Pancreas (tissue), 10 donors: ENCODE measurements at regions not wholly inside any gene's neighbourhood (a gene's known extent, or its start where the extent isn't known, plus 50 kb on each side); places are given as distances from the start of the nearest gene placed in this dataset.

ENCODE experiments used
- ATAC-seq, 4 donors: fragments of 200-7000 bp; cut with Tn5 transposase; one replicate each; pipeline versions ENCODE4 v1.8.0 to v1.9.1; 2020; ENCODE audit warnings: mild to moderate bottlenecking in 4 of 4, moderate library complexity in 4 of 4
- DNase-seq, 6 donors: peaks; one replicate each; pipeline ENCODE4 v3.0.0-alpha.2; 2020
- FAIRE-seq: peaks from 2 replicates; lab custom pipeline; 2012; peaks lifted over from hg19 to GRCh38; lab: Jason Lieb, UNC
- H3K27ac ChIP-seq, 4 donors: fragments of 200-600 bp; sonication (generic); 1 replicate in 3 of 4; 2 replicates in 1 of 4; pipeline versions ENCODE4 v1.5.0 to v1.8.0; 2020
- H3K27me3 ChIP-seq, 4 donors: fragments of 200-600 bp; one replicate each; pipeline ENCODE4 v1.8.0; 2021
- H3K36me3 ChIP-seq, 3 donors: fragments of 200-600 bp; sonication (generic) in 1 of 3; one replicate each; pipeline versions ENCODE4 v1.5.0 to v1.8.0; 2020 to 2021
- H3K4me1 ChIP-seq, 3 donors: fragments of 200-600 bp; one replicate each; pipeline ENCODE4 v1.8.0; 2021
- H3K4me3 ChIP-seq, 4 donors: fragments of 200-600 bp; sonication (generic) in 2 of 4; one replicate each; pipeline versions ENCODE4 v1.5.0 to v1.8.0; 2020 to 2021
- H3K9me3 ChIP-seq, 4 donors: fragments of 200-600 bp; one replicate each; pipeline ENCODE4 v1.8.0; 2021
- WGBS, 2 donors: extraction: QIAGEN DNeasy Blood & Tissue Kit; methylation state at CpG; one replicate each; pipeline ENCODE4 v1.1.7; 2013; 5-methylcytosine and 5-hydroxymethylcytosine counted together
- intact Hi-C, 3 donors: fragments of 100-400 bp; cut with DNase I; formaldehyde crosslinking; loops; one replicate each; pipeline versions ENCODE4 v1.11.1 to v1.14.2; 2022
- TF ChIP-seq, protein P1 (sequence below), 4 donors: fragments of 200-600 bp; sonication (generic) in 3 of 4; IDR thresholded peaks; one replicate each; pipeline versions ENCODE4 v1.5.0 to v1.8.0; 2021; ENCODE audit warnings: antibody characterized with exemption in 4 of 4
- donor health status: healthy with polysubstance abuse.
- donor health status: DM: no; HTN: no; CAD: no; lungs with moderate emphysema.
- donor health status: DM: no; HTN: no; CAD: no.
- donor health status: control.
- donor health status: control.
- donor health status: Bipolar disorder and iron deficiency.
- donor health status: DM: yes; HTN: yes; CAD: no.
- donor health status: DM: no; HTN: no; CAD: no.
- donor health status: DM: no; HTN: no; CAD: no.
- donor health status: DM: yes; HTN: yes; CAD: no.

DNA sequence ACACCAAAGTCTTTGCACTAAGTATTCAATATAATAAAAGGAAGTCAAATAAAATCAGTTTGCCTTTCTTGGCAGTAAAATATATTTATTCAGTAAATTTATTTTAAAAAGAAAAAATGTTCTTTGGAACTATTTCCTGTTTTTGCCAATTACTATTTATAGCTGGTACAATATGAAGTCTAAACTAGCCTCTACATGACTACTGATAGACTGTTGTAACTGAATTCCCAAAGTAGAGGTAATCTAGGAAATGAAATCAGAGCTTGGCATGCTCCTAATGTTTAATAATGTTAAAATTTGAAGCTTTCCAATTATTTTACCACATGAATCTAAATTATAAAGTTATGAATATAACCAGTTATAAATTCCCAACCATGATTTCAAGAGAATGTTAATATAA is 385.5 kb downstream of the SEMA3D start:
- Histone ChIP-seq H3K9me3 (no peaks in the 10 kb centered on the region), H3K36me3 (no peaks in the 10 kb centered on the region), H3K27ac (no peak overlapping the region), H3K4me3 (no peak overlapping the region), H3K27me3 (no peaks in the 10 kb centered on the region), H3K4me1 (no peaks in the 10 kb centered on the region)
- intact Hi-C loops = no loop called here
- DNase-seq = no peak
- ATAC-seq = no peak
- TF ChIP-seq, protein P1, sequence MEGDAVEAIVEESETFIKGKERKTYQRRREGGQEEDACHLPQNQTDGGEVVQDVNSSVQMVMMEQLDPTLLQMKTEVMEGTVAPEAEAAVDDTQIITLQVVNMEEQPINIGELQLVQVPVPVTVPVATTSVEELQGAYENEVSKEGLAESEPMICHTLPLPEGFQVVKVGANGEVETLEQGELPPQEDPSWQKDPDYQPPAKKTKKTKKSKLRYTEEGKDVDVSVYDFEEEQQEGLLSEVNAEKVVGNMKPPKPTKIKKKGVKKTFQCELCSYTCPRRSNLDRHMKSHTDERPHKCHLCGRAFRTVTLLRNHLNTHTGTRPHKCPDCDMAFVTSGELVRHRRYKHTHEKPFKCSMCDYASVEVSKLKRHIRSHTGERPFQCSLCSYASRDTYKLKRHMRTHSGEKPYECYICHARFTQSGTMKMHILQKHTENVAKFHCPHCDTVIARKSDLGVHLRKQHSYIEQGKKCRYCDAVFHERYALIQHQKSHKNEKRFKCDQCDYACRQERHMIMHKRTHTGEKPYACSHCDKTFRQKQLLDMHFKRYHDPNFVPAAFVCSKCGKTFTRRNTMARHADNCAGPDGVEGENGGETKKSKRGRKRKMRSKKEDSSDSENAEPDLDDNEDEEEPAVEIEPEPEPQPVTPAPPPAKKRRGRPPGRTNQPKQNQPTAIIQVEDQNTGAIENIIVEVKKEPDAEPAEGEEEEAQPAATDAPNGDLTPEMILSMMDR (IDR thresholded peaks at IDR 0.05) = no peak
- FAIRE-seq = no peak

GRCh38 chr7:84800846-84801245 is 386.0 kb downstream of the SEMA3D start:
- 93 to 96% methylated on average over 1 of the region's 1 CpG for WGBS, 2 donors
- TF ChIP-seq, protein P1 (IDR thresholded peaks at IDR 0.05) = no peak
- H3K27ac ChIP-seq = no peak overlapping the region
- no peaks in the 10 kb centered on the region for H3K36me3 ChIP-seq
- no peaks in the 10 kb centered on the region for H3K9me3 ChIP-seq
- DNase-seq = no peak
- no peak for ATAC-seq
- no peak overlapping the region for H3K4me3 ChIP-seq
- intact Hi-C loops = no loop called here
- FAIRE-seq = no peak
- H3K27me3 ChIP-seq = no peaks in the 10 kb centered on the region
- no peaks in the 10 kb centered on the region for H3K4me1 ChIP-seq

GRCh38 chr7:84799106-84799505 is 387.8 kb downstream of the SEMA3D start:
- Histone ChIP-seq H3K27me3 (no peaks in the 10 kb centered on the region), H3K4me3 (no peak overlapping the region), H3K27ac (no peak overlapping the region), H3K36me3 (no peaks in the 10 kb centered on the region), H3K9me3 (no peaks in the 10 kb centered on the region), H3K4me1 (no peaks in the 10 kb centered on the region)
- intact Hi-C loops = no loop called here
- WGBS, 2 donors = 34 to 46% methylated on average over 4 of the region's 4 CpGs
- no peak for FAIRE-seq
- TF ChIP-seq, protein P1 (IDR thresholded peaks at IDR 0.05) = no peak
- no peak for ATAC-seq
- DNase-seq = no peak

GRCh38 chr7:84792231-84792893 is 394.5 kb downstream of the SEMA3D start:
- no peak for DNase-seq
- Histone ChIP-seq H3K4me3 (no peak overlapping the region), H3K9me3 (no peaks in the 10 kb centered on the region), H3K27me3 (no peaks in the 10 kb centered on the region), H3K36me3 (no peaks in the 10 kb centered on the region), H3K27ac (no peak overlapping the region), H3K4me1 (no peaks in the 10 kb centered on the region)
- 71 to 77% methylated on average over 8 of the region's 8 CpGs for WGBS, 2 donors
- FAIRE-seq = no peak
- ATAC-seq = no peak
- TF ChIP-seq, protein P1 (IDR thresholded peaks at IDR 0.05) = no peak
- intact Hi-C loops = no loop called here

DNA sequence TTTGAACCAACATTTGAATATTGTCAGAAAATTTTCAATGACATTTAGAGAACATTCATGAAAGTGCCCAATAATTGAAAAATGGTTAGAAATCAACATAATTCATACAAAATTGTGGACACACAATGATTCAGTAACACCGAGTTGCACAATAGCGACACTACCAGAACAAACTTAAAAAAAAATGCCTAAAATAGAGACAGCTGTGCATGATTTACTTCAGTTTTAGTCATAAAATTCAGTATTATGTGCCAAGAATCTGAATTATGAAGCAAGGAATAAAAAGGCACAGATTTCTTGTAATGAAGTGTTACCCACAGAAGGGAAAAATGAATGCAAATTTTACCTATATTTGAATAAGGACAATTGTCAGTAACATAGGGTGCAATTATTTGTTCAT is 396.0 kb downstream of the SEMA3D start:
- 63 to 75% methylated on average over 2 of the region's 2 CpGs for WGBS, 2 donors
- no peaks in the 10 kb centered on the region for H3K36me3 ChIP-seq
- DNase-seq (no peak), ATAC-seq (no peak), FAIRE-seq (no peak)
- no peaks in the 10 kb centered on the region for H3K27me3 ChIP-seq
- H3K4me3 ChIP-seq = no peak overlapping the region
- H3K4me1 ChIP-seq = no peaks in the 10 kb centered on the region
- no peak overlapping the region for H3K27ac ChIP-seq
- intact Hi-C loops = no loop called here
- TF ChIP-seq, protein P1 (IDR thresholded peaks at IDR 0.05) = no peak
- H3K9me3 ChIP-seq = no peaks in the 10 kb centered on the region
